ENCODE measurements at regions not wholly inside any gene's neighbourhood (a gene's known extent, or its start where the extent isn't known, plus 50 kb on each side); places are given as distances from the start of the nearest gene placed in this dataset.
"Not testable (repeated sequence)": the region's sequence is repeated elsewhere in the genome, so short reads cannot be mapped to it uniquely, and the experiment has no call there.

DNA sequence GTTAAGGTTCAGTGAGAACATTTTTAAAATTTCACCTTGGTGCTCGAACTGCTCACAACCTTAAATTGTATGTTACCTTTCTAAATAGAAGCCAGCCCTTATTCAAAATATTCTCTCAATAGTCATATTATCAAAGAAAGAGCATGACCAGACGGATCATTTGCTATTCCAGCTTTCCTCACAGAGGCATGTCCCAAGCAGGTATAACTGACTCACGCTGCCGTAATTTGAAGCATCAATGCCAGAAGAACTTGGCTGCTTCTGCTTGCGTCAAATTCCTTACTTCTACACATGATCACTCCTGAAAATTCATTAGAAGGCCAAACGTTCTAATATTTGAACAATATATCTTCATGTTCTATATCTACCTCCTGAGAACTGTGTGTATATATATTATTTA is 69.5 kb upstream of the VGLL4 start:
- H3K36me3 ChIP-seq: no peaks in the 10 kb centered on the region
- peaks cover 5 to 64% (median 23%) of the 10 kb centered on the region in 3 donors for H3K4me1 ChIP-seq
- H3K4me3 ChIP-seq: no peak overlapping the region
- H3K27ac ChIP-seq: peak overlapping the region; percentile 23 to 52 (median 42)
- no peak for DNase-seq
- TF ChIP-seq, protein P1, sequence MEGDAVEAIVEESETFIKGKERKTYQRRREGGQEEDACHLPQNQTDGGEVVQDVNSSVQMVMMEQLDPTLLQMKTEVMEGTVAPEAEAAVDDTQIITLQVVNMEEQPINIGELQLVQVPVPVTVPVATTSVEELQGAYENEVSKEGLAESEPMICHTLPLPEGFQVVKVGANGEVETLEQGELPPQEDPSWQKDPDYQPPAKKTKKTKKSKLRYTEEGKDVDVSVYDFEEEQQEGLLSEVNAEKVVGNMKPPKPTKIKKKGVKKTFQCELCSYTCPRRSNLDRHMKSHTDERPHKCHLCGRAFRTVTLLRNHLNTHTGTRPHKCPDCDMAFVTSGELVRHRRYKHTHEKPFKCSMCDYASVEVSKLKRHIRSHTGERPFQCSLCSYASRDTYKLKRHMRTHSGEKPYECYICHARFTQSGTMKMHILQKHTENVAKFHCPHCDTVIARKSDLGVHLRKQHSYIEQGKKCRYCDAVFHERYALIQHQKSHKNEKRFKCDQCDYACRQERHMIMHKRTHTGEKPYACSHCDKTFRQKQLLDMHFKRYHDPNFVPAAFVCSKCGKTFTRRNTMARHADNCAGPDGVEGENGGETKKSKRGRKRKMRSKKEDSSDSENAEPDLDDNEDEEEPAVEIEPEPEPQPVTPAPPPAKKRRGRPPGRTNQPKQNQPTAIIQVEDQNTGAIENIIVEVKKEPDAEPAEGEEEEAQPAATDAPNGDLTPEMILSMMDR (IDR thresholded peaks at IDR 0.05): no peak
- TF ChIP-seq POLR2A (IDR thresholded peaks at IDR 0.05): no peak
- no peaks in the 10 kb centered on the region for H3K27me3 ChIP-seq
- intact Hi-C loops (cut with DNase I): no loop called here
- peaks cover 0 to 6% (median 0%) of the 10 kb centered on the region in 3 donors for H3K9me3 ChIP-seq
- WGBS, 2 donors: 39 to 45% methylated on average over 6 of the region's 6 CpGs

DNA sequence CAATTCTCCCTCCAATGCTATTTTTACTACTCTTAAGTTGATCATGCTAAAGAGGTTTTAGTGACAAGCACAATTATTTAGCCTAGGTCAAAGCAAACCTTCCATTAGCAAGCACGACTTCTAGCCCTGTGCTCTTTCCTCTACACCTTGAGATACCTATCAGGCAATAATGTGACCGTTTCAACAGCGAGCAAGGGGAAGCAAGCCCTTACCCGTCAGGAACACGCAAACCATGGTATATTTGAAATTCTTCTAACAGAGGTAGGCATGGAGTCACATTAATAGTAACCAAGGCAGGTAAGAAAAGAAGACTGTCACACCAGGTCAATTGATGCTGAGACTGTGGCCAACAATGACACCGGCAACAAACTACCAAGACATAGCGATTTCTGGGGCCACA is 68.9 kb upstream of the VGLL4 start:
- peak overlapping the region; percentile 23 to 52 (median 42) for H3K27ac ChIP-seq
- no peak for DNase-seq
- no peak overlapping the region for H3K4me3 ChIP-seq
- intact Hi-C loops (cut with DNase I): no loop called here
- 38 to 54% methylated on average over 7 of the region's 7 CpGs for WGBS, 2 donors
- H3K4me1 ChIP-seq: peaks cover 4 to 58% (median 23%) of the 10 kb centered on the region in 3 donors
- no peaks in the 10 kb centered on the region for H3K27me3 ChIP-seq
- H3K36me3 ChIP-seq: no peaks in the 10 kb centered on the region
- TF ChIP-seq, protein P1 (IDR thresholded peaks at IDR 0.05): no peak
- TF ChIP-seq POLR2A (IDR thresholded peaks at IDR 0.05): no peak
- H3K9me3 ChIP-seq: peaks cover 0 to 6% (median 0%) of the 10 kb centered on the region in 3 donors

DNA sequence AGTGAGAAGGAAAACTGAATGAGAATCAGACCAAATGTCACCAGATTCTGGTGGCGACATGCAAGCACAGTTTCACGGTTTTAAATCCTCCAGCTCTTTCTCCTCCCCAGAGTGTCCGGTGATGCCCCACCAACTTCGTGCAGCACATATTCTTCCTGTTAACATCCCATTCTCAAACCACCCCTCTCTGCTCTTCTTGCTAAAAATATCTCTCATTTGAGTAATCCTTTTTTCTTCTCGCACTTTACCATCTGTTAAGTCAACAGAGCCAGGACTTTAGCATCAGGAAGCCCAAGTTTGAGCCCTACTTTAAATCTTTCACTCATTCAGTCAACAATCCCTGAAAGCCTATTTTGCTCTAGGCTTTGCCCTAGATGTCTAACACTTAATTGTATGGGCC is 68.2 kb upstream of the VGLL4 start:
- no peaks in the 10 kb centered on the region for H3K27me3 ChIP-seq
- no peak overlapping the region for H3K4me3 ChIP-seq
- DNase-seq: no peak
- H3K9me3 ChIP-seq: peaks cover 0 to 6% (median 0%) of the 10 kb centered on the region in 3 donors
- no peaks in the 10 kb centered on the region for H3K36me3 ChIP-seq
- no peak for TF ChIP-seq POLR2A (IDR thresholded peaks at IDR 0.05)
- TF ChIP-seq, protein P1 (IDR thresholded peaks at IDR 0.05): no peak
- 51 to 71% methylated on average over 5 of the region's 5 CpGs for WGBS, 2 donors
- peak overlapping the region in 3 of 4 donors; percentile 43 to 52 (median 45) for H3K27ac ChIP-seq
- peaks cover 4 to 51% (median 23%) of the 10 kb centered on the region in 3 donors for H3K4me1 ChIP-seq
- intact Hi-C loops (cut with DNase I): no loop called here

DNA sequence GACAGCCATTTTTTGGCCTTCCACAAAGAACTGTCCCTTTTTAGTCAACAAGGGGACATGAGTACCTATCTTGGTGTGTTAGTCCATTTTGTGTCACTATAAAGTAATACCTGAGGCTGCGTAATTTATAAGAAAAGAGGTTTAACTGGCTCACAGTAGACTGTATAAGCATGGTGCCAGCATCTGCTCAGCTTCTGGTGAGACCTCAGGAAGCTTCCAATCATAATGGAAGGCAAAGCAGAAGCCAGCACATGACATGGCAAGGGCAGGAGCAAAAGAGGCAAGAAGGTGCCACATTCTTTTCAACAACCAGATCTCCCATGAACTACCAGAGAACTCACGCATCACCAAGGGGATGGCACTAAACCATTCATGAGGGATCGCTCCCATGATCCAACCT is 66.1 kb upstream of the VGLL4 start:
- 96 to 97% methylated on average over 3 of the region's 3 CpGs for WGBS, 2 donors
- Histone ChIP-seq H3K27me3 (no peaks in the 10 kb centered on the region), H3K27ac (no peak overlapping the region), H3K36me3 (no peaks in the 10 kb centered on the region), H3K4me1 (peaks cover 4 to 37% (median 18%) of the 10 kb centered on the region in 3 donors), H3K4me3 (no peak overlapping the region), H3K9me3 (peaks cover 0 to 6% (median 0%) of the 10 kb centered on the region in 3 donors)
- TF ChIP-seq POLR2A (IDR thresholded peaks at IDR 0.05): no peak
- TF ChIP-seq, protein P1 (IDR thresholded peaks at IDR 0.05): no peak
- intact Hi-C loops (cut with DNase I): no loop called here
- DNase-seq: no peak

DNA sequence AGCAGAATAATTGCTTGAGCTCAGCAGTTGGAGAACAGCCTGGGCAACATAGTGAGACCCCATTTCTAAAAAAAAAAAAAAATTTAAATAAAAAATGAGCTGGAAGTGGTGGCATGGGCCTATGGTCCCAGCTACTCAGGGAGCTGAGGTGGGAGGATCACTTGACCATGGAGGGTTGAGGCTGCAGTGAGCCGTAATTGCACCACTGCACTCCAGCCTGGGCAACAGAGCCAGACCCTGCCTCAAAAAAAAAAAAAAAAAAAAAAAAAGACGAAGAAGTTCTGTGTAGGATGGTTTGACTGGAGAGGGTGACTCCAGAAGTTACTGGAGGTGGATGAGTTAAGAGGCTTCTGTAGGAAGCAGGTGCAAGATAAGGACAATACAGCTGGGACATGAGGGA is 63.4 kb upstream of the VGLL4 start:
- H3K4me3 ChIP-seq; H3K27ac ChIP-seq; H3K9me3 ChIP-seq; H3K36me3 ChIP-seq; H3K27me3 ChIP-seq; DNase-seq; intact Hi-C loops (cut with DNase I): not testable (repeated sequence)
- 83 to 87% methylated on average over 1 to 2 of the region's 2 CpGs for WGBS, 2 donors
- peaks cover 0 to 23% (median 11%) of the 10 kb centered on the region in 3 donors for H3K4me1 ChIP-seq

DNA sequence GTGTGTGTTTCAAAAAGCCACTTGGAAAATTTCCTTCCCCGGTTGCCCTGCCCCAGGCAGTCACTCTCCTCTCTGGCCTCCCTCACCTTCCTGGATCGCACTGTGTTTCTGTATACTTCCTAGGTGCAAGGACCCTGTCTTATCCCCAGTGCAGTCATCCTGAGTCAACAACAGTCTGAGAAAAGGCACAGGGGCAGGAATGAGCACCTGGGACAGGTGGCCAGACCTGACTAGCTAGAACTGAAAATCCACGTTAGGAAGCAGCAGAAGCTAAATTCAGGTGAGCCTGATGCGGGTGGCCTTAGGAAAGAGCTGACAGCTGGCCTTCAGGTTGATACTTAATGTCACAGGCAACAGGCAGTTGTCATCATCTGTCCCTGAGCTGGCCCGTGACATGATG is 62.9 kb upstream of the VGLL4 start:
- intact Hi-C loops (cut with DNase I): no loop called here
- DNase-seq: no peak
- Histone ChIP-seq H3K4me1 (peaks cover 0 to 18% (median 6%) of the 10 kb centered on the region in 3 donors), H3K36me3 (no peaks in the 10 kb centered on the region), H3K27me3 (no peaks in the 10 kb centered on the region), H3K4me3 (no peak overlapping the region), H3K27ac (peak overlapping the region in 1 of 4 donors; percentile 13), H3K9me3 (peaks cover 0 to 6% (median 0%) of the 10 kb centered on the region in 3 donors)
- TF ChIP-seq, protein P1 (IDR thresholded peaks at IDR 0.05): no peak
- no peak for TF ChIP-seq POLR2A (IDR thresholded peaks at IDR 0.05)
- WGBS, 2 donors: 71 to 77% methylated on average over 4 to 5 of the region's 5 CpGs
